GM12872 (cell line): ENCODE measurements at regions not wholly inside any gene's neighbourhood (a gene's known extent, or its start where the extent isn't known, plus 50 kb on each side); places are given as distances from the start of the nearest gene placed in this dataset.

Experiments used
- CTCF ChIP-seq: IDR thresholded peaks from 3 replicates; pipeline ENCODE4 v1.5.1; 2011; ENCODE audit warnings: low read depth, mild to moderate bottlenecking, low read length, moderate library complexity; ENCODE audit not compliant: insufficient read depth

DNA sequence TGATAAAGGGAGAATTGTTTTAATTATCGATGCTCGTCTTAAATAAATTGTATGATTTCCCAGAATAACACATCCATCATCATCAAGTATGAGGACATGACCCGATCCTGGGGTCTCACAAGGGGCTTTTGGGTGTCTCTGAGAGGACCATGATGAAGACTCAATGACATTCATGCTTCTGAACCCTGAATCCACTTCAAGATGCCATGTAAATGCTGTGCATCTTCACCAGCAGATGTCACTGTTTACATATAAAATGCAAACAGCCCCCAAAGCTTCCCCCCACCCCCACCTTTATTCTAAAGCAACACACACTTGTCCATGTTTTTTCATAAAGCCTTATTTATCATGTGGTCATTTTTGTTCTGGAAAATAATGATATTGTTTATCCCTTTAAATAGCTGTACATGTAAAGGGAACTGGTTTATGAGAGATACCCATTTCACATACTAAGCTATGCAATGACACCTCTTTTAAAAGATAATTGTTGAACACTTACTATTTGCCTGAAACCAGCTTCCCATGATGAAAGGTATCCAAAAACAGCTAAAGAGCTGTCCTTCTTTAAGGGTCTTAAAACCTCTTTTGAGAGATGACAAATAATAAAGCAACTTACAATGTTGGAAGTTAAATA, 69.7 kb upstream of the UBE3A start:
- peak; percentile 34; the same call in 2 of the 3 replicates for TF ChIP-seq CTCF

GRCh38 chr15:25504307-25504706, 65.5 kb upstream of the UBE3A start:
- TF ChIP-seq CTCF = no peak

- peak; percentile 31; the same call in 1 of the 3 replicates for TF ChIP-seq CTCF
Measured at GRCh38 chr15:25501828-25502446, 63.1 kb upstream of the UBE3A start.

DNA sequence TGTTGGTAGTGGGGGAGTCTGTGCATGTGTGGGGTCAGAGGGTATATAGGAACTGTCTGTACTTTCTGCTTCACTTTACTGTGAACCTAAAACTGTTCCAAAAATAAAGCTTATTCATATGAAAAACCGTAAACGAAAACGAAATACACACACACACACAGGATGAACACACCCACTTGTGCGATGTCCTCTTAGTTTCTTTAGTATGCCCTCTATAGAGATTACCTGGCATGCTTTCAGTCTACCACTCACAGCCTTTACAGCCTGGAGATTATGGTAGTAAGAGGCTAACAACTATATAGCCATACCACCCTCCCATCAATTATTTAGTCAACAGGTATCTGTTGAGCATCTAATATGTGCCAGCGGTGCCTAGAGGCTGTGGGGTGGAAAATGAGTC, 60.0 kb upstream of the UBE3A start:
- no peak for TF ChIP-seq CTCF

DNA sequence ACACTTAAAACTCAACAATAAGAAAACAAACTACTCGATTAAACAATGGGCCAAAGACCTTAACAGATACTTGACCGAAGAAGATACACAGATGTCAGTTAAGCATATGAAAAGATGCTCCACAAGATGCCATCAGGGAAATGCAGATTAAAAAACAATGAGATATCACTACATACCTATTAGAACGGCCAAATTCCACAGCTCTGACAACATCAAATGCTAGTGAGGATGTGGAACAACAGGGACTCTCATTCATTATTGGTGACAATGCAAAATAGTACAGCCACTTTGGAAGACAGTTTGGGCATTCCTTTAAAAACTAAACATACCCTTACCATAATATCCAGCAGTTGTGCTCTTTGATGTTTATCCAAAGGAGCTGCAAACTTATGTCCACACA, 59.1 kb upstream of the UBE3A start:
- TF ChIP-seq CTCF = no peak

- no peak for TF ChIP-seq CTCF
Measured at GRCh38 chr15:25493823-25494526, 55.2 kb upstream of the UBE3A start.

- no peak for TF ChIP-seq CTCF
Measured at GRCh38 chr15:25492315-25492714, 53.5 kb upstream of the UBE3A start.
